ENCODE measurements at regions not wholly inside any gene's neighbourhood (a gene's known extent, or its start where the extent isn't known, plus 50 kb on each side); places are given as distances from the start of the nearest gene placed in this dataset.
"Not testable (repeated sequence)": the region's sequence is repeated elsewhere in the genome, so short reads cannot be mapped to it uniquely, and the experiment has no call there.

DNA sequence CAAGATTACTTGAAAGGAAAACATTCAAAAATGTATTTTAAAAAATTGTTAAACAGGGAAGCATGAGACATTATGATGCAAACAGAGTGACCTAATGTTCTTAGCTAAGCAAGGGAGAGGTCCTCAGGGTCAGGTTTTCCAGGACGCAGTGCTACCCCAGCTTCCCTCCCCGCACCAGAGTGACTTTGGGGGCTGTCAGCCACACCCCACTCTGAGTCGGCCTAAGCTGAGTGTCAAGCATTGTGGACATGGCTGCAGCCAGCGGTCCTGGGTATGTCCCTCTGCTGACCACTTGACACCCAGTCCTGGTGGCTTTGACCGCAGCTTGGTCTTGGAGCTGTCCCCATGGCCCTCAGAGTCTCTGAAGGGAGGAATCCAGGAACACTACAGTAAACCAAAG lies 54.9 kb upstream of the CD93 start:
- no peak for DNase-seq (ENCODE audit: missing footprints)
- intact Hi-C loops (cut with DNase I): no loop called here
- ATAC-seq: no peak

DNA sequence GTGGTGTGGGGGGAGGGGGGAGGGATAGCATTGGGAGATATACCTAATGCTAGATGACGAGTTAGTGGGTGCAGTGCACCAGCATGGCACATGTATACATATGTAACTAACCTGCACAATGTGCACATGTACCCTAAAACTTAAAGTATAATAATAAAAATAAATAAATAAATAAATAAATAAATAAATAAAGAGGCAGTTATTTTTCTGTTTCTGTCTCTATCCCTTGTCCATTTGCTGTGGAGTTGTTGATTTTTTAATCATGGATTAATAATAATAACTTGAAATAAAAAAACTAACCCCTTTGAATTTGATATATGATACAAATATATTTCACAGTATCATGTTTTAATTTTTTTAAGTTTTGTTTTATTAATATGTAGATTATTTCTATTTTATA lies 53.9 kb upstream of the CD93 start:
- intact Hi-C loops (cut with DNase I); ATAC-seq; DNase-seq (ENCODE audit: missing footprints): not testable (repeated sequence)

DNA sequence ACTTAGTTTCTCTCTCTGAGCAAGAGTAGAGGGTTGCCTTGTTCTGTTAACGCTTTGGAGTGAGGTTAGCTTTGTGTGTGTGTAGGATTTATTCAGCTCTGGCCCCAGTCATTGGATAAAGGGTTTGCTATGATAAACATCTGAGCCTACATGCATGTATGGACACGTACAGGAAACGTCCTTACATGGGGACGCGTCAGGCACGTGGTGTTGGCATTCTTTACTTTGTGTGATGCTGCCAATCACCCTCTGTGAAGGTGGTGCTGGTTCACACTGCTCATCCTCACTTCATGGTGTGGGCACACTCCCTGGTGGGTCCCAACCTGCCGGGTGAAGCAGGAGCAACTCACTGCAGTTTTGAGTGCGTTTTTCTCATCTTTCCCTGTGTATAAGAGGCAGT lies 53.4 kb upstream of the CD93 start:
- intact Hi-C loops (cut with DNase I): no loop called here
- DNase-seq (ENCODE audit: missing footprints) (no peak), ATAC-seq (no peak)

DNA sequence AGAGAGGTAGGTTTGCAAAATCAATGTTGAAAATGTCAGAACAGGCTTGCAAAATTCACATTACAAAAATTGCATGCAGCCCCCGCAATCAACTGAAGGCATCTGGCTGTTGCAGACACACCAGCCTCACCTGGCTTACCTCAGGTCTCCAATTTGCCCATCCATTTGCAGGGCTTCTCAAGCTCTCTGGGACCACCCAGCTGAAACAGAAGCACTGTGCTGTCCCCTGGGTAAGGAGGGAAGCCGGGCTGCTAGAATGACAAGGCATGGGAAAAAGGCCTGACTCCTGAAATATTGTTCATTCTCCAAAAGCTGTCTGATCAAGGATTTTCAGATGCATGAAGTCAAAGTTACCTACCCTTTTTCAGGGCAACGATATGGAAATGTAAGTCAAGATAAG lies 52.6 kb upstream of the CD93 start:
- intact Hi-C loops (cut with DNase I): no loop called here
- ATAC-seq (no peak), DNase-seq (ENCODE audit: missing footprints) (no peak)

DNA sequence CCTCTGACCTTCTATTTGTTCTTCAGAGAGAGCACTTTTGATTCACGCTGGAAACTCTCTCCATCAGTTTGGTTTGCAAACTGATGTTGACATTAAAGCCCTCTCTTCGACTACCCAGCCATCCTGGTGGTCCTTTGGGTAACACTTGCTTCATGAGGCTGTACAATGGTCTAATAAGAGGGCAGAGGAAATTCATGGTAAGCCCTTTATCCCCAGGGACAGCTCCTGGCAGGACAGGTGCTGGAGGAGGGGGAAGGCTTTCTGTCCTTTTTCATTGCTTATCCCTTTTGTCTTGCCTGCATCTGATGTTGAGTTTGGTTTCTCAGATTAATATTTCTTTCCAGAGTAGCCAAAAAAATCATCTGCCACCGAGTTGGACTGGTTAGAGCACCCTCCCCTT lies 52.1 kb upstream of the CD93 start:
- intact Hi-C loops (cut with DNase I): no loop called here
- no peak for ATAC-seq
- no peak for DNase-seq (ENCODE audit: missing footprints)

DNA sequence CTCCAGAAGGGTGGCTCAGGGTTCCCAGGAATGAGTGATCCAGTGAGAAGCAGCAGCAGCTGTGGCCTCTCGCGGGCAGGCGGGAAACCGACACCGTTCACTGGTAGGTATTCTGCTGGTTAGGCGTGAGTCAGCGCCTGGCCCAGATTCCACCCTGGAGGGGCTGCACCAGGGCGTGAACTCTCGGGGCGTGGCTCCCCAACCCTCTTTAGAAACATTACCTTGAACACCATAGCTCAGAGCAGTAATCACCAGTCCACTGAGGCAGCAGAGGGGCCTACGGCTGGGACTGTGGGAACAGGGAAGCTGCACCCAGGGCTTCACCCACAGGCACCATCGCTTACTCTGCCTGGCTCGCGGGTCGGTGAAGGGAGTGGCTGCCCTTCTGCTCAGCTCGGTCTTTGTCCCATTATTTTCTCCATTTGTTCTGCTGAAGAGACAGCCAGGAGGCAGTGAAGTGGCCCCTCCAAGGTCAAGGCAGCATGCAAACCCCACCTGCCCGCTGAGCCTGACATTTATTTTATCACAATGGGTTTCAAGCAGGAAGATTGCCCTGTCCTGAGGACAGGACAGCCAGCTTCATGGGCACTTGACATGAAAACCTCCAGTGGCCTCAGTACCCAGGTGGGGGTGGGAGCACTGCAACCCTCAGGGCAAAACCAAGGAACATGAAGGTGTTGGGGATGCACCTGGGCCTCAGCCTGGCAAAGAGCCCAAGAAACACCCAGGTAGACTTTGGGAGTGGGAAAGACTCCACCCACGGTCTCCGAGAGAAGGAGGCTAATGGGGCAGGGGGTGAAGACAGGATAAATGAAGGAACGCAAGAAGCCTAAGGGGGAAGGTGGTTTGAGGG lies 51.0 kb upstream of the CD93 start:
- DNase-seq (ENCODE audit: missing footprints) (no peak), ATAC-seq (no peak)
- intact Hi-C loops (cut with DNase I): no loop called here

DNA sequence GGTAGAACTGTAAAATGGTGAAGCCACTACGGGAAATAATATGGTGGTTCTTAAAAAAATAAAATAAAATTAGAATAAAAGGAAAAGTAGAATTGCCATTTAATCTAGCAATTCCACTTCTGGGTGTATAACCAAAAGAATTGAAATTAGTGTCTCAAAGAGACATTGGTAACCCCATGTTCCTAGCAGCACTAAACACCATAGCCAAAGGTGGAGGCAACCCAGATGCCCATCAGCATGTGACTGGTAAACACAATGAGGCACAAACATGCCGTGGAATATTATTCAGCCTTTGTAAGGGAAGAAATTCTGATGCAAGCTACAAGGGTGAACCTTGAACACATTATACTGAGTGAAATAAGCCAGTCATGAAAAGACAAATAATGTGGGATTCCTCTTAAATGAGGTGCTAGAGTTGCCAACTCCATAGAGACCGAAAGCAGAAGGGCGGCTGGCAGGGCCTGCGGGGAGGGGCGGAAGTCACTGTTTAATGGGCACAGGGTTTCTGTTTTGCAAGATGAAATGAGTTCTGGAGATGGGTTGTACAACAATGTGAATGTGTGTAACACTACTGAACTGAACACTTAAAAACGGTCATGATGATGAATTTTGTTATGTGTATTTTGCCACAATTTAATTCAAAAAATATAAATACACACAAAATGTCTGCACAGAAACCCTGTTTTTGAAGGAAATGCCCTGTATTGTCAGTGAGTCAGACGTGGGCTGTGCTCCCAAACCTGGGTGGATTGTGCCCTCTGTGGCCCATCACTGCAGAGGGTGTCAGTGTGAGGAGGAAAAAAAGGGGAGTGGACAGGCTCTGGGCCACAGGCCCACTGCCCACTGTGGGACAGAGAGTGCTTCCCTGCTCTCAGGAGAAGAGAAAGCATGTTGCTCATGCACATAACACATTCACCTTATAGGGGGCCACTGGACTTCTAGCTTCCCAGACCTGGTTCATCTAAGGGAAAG lies 49.6 kb upstream of the CD93 start:
- ATAC-seq (no peak), DNase-seq (ENCODE audit: missing footprints) (no peak)
- intact Hi-C loops (cut with DNase I): no loop called here
